ENCODE measurements at regions not wholly inside any gene's neighbourhood (a gene's known extent, or its start where the extent isn't known, plus 50 kb on each side); places are given as distances from the start of the nearest gene placed in this dataset.
A peak's percentile ranks its signal among the peaks of the same experiment; 100 is the strongest.

- Mint-ChIP-seq H3K27ac (no peak overlapping the region), H3K36me3 (no peaks in the 10 kb centered on the region), H3K4me1 (peaks cover 7% of the 10 kb centered on the region), H3K4me3 (no peak overlapping the region), H3K9me3 (peaks cover 3% of the 10 kb centered on the region)
- ATAC-seq (no peak), DNase-seq (ENCODE audit: low spot score in 2 of 2) (no peak)
These were observed 926.8 kb downstream of the BCL11B start for GRCh38 chr14:98345161-98345560.

GRCh38 chr14:98347686-98348085, 924.3 kb downstream of the BCL11B start:
- H3K4me3 Mint-ChIP-seq: no peak overlapping the region
- peaks cover 7% of the 10 kb centered on the region for H3K4me1 Mint-ChIP-seq
- H3K27ac Mint-ChIP-seq: no peak overlapping the region
- ATAC-seq (no peak), DNase-seq (ENCODE audit: low spot score in 2 of 2) (no peak)
- no peaks in the 10 kb centered on the region for H3K36me3 Mint-ChIP-seq
- no peaks in the 10 kb centered on the region for H3K9me3 Mint-ChIP-seq

GRCh38 chr14:98348505-98348904, 923.5 kb downstream of the BCL11B start:
- ATAC-seq (no peak), DNase-seq (ENCODE audit: low spot score in 2 of 2) (no peak)
- Mint-ChIP-seq H3K4me1 (peaks cover 7% of the 10 kb centered on the region), H3K9me3 (no peaks in the 10 kb centered on the region), H3K27ac (no peak overlapping the region), H3K36me3 (no peaks in the 10 kb centered on the region), H3K4me3 (no peak overlapping the region)

GRCh38 chr14:98350213-98350612, 921.8 kb downstream of the BCL11B start:
- H3K9me3 Mint-ChIP-seq: no peaks in the 10 kb centered on the region
- no peak for ATAC-seq
- H3K4me3 Mint-ChIP-seq: no peak overlapping the region
- H3K27ac Mint-ChIP-seq: no peak overlapping the region
- H3K36me3 Mint-ChIP-seq: no peaks in the 10 kb centered on the region
- no peaks in the 10 kb centered on the region for H3K4me1 Mint-ChIP-seq
- DNase-seq (ENCODE audit: low spot score in 2 of 2): no peak

- no peaks in the 10 kb centered on the region for H3K9me3 Mint-ChIP-seq
- no peaks in the 10 kb centered on the region for H3K4me1 Mint-ChIP-seq
- no peaks in the 10 kb centered on the region for H3K36me3 Mint-ChIP-seq
- DNase-seq (ENCODE audit: low spot score in 2 of 2) (no peak), ATAC-seq (no peak)
- H3K27ac Mint-ChIP-seq: no peak overlapping the region
- no peak overlapping the region for H3K4me3 Mint-ChIP-seq
These were observed 907.0 kb downstream of the BCL11B start for GRCh38 chr14:98364961-98365360.

GRCh38 chr14:98366429-98366828, 905.6 kb downstream of the BCL11B start:
- Mint-ChIP-seq H3K9me3 (no peaks in the 10 kb centered on the region), H3K27ac (no peak overlapping the region), H3K4me3 (no peak overlapping the region), H3K4me1 (no peaks in the 10 kb centered on the region), H3K36me3 (no peaks in the 10 kb centered on the region)
- ATAC-seq: no peak
- no peak for DNase-seq (ENCODE audit: low spot score in 2 of 2)

GRCh38 chr14:98368221-98368620, 903.8 kb downstream of the BCL11B start:
- H3K4me1 Mint-ChIP-seq: no peaks in the 10 kb centered on the region
- DNase-seq (ENCODE audit: low spot score in 2 of 2) (no peak), ATAC-seq (peak; percentile 34)
- no peaks in the 10 kb centered on the region for H3K9me3 Mint-ChIP-seq
- H3K36me3 Mint-ChIP-seq: no peaks in the 10 kb centered on the region
- H3K4me3 Mint-ChIP-seq: no peak overlapping the region
- H3K27ac Mint-ChIP-seq: no peak overlapping the region

- ATAC-seq (no peak), DNase-seq (ENCODE audit: low spot score in 2 of 2) (no peak)
- Mint-ChIP-seq H3K27ac (no peak overlapping the region), H3K9me3 (no peaks in the 10 kb centered on the region), H3K4me1 (no peaks in the 10 kb centered on the region), H3K4me3 (no peak overlapping the region), H3K36me3 (no peaks in the 10 kb centered on the region)
These were observed 903.1 kb downstream of the BCL11B start for GRCh38 chr14:98368916-98369315.

- no peak for ATAC-seq
- H3K4me3 Mint-ChIP-seq: no peak overlapping the region
These were observed 902.7 kb downstream of the BCL11B start for GRCh38 chr14:98369344-98369743.

GRCh38 chr14:98370352-98370751, 901.6 kb downstream of the BCL11B start:
- DNase-seq (ENCODE audit: low spot score in 2 of 2) (no peak), ATAC-seq (no peak)
- Mint-ChIP-seq H3K9me3 (no peaks in the 10 kb centered on the region), H3K4me1 (no peaks in the 10 kb centered on the region), H3K4me3 (no peak overlapping the region), H3K36me3 (no peaks in the 10 kb centered on the region), H3K27ac (no peak overlapping the region)

More at GRCh38 chr14:98369344-98369743, 902.7 kb downstream of the BCL11B start:
- no peaks in the 10 kb centered on the region for H3K36me3 Mint-ChIP-seq
- DNase-seq (ENCODE audit: low spot score in 2 of 2): no peak
- no peaks in the 10 kb centered on the region for H3K4me1 Mint-ChIP-seq
- H3K27ac Mint-ChIP-seq: no peak overlapping the region
- H3K9me3 Mint-ChIP-seq: no peaks in the 10 kb centered on the region

GRCh38 chr14:98371141-98371540, 900.9 kb downstream of the BCL11B start:
- DNase-seq (ENCODE audit: low spot score in 2 of 2) (no peak), ATAC-seq (no peak)
- no peak overlapping the region for H3K4me3 Mint-ChIP-seq
- H3K27ac Mint-ChIP-seq: no peak overlapping the region
- no peaks in the 10 kb centered on the region for H3K9me3 Mint-ChIP-seq
- no peaks in the 10 kb centered on the region for H3K4me1 Mint-ChIP-seq
- no peaks in the 10 kb centered on the region for H3K36me3 Mint-ChIP-seq

GRCh38 chr14:98374136-98374535, 897.9 kb downstream of the BCL11B start:
- H3K27ac Mint-ChIP-seq: no peak overlapping the region
- H3K4me1 Mint-ChIP-seq: no peaks in the 10 kb centered on the region
- H3K9me3 Mint-ChIP-seq: no peaks in the 10 kb centered on the region
- ATAC-seq (no peak), DNase-seq (ENCODE audit: low spot score in 2 of 2) (no peak)
- H3K36me3 Mint-ChIP-seq: no peaks in the 10 kb centered on the region
- no peak overlapping the region for H3K4me3 Mint-ChIP-seq

- no peaks in the 10 kb centered on the region for H3K4me1 Mint-ChIP-seq
- no peak overlapping the region for H3K4me3 Mint-ChIP-seq
- DNase-seq (ENCODE audit: low spot score in 2 of 2) (no peak), ATAC-seq (no peak)
- H3K27ac Mint-ChIP-seq: no peak overlapping the region
- H3K9me3 Mint-ChIP-seq: no peaks in the 10 kb centered on the region
- no peaks in the 10 kb centered on the region for H3K36me3 Mint-ChIP-seq
These were observed 896.4 kb downstream of the BCL11B start for GRCh38 chr14:98375566-98375965.

- H3K27ac Mint-ChIP-seq: no peak overlapping the region
- ATAC-seq: no peak
- DNase-seq (ENCODE audit: low spot score in 2 of 2): no peak
These were observed 892.2 kb downstream of the BCL11B start for GRCh38 chr14:98379830-98380229.

GRCh38 chr14:98382662-98383061, 889.3 kb downstream of the BCL11B start:
- Mint-ChIP-seq H3K27ac (no peak overlapping the region), H3K9me3 (no peaks in the 10 kb centered on the region), H3K36me3 (no peaks in the 10 kb centered on the region), H3K4me3 (no peak overlapping the region), H3K4me1 (no peaks in the 10 kb centered on the region)
- no peak for DNase-seq (ENCODE audit: low spot score in 2 of 2)
- no peak for ATAC-seq

More at GRCh38 chr14:98379830-98380229, 892.2 kb downstream of the BCL11B start:
- Mint-ChIP-seq H3K36me3 (no peaks in the 10 kb centered on the region), H3K4me1 (no peaks in the 10 kb centered on the region), H3K9me3 (no peaks in the 10 kb centered on the region), H3K4me3 (no peak overlapping the region)

- Mint-ChIP-seq H3K4me1 (no peaks in the 10 kb centered on the region), H3K4me3 (no peak overlapping the region), H3K27ac (no peak overlapping the region), H3K9me3 (no peaks in the 10 kb centered on the region), H3K36me3 (no peaks in the 10 kb centered on the region)
- no peak for ATAC-seq
- DNase-seq (ENCODE audit: low spot score in 2 of 2): no peak
These were observed 886.1 kb downstream of the BCL11B start for GRCh38 chr14:98385851-98386250.

- no peaks in the 10 kb centered on the region for H3K9me3 Mint-ChIP-seq
These were observed 880.9 kb downstream of the BCL11B start for GRCh38 chr14:98391061-98391460.

More at GRCh38 chr14:98391061-98391460, 880.9 kb downstream of the BCL11B start:
- H3K27ac Mint-ChIP-seq: no peak overlapping the region
- DNase-seq (ENCODE audit: low spot score in 2 of 2) (no peak), ATAC-seq (no peak)
- no peak overlapping the region for H3K4me3 Mint-ChIP-seq
- H3K36me3 Mint-ChIP-seq: no peaks in the 10 kb centered on the region
- H3K4me1 Mint-ChIP-seq: no peaks in the 10 kb centered on the region

Measured in stimulated activated effector memory CD8-positive, alpha-beta T cell treated with anti-CD3 and anti-CD28 coated beads, Interleukin-12 subunit alpha, Interleukin-12 subunit beta, amount 100 ng/mL, for 72 hours (primary cell).